ENCODE measurements at regions not wholly inside any gene's neighbourhood (a gene's known extent, or its start where the extent isn't known, plus 50 kb on each side); places are given as distances from the start of the nearest gene placed in this dataset.

DNA sequence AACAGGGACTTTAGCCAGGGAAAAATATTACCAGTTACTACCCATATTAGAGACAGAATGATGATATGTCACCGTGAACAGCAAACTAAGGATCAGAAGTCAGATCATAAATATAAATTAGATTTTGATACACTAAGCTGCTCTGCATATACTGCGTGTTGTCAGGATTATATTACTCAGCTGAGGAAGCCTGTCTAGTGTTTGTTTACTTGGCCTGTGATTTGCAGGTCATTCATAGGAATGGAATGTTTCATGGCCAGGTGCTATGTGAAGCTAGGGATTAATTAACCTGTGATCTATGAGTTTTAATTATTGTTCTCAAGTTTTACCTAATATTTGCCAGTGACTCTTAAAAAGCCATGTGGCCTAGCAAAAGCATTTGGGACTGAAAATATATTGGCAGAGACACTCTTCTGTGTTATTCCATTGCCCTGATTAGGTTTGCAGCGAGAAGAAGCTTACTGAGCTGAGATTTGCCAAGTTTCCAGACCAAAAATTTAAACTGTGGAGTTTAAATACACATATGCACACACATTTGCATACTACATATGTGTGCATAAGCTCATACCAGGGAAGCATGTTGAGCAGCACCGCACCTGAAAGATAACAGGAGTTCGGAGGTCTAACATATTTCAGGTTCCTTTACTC, 496.3 kb upstream of the GRIA1 start:
- TF ChIP-seq TCF7L2 (IDR thresholded peaks at IDR 0.05; ENCODE audit: borderline replicate concordance, low read depth, low read length) (no peak), ZBTB17 (tag by site-specific recombination; IDR thresholded peaks at IDR 0.05) (no peak), YY1 (tag by site-specific recombination; IDR thresholded peaks at IDR 0.05) (no peak), ZFP3 (tag by site-specific recombination; IDR thresholded peaks at IDR 0.05; ENCODE audit: low read depth) (no peak), ZNF121 (tag by site-specific recombination; IDR thresholded peaks at IDR 0.05) (no peak), ZNF776 (tag by site-specific recombination; IDR thresholded peaks at IDR 0.05; ENCODE audit: borderline replicate concordance) (no peak), ZNF510 (tag by site-specific recombination; IDR thresholded peaks at IDR 0.05; ENCODE audit: insufficient replicate concordance) (no peak), HOXA7 (CRISPR knock-in tag; IDR thresholded peaks at IDR 0.05; ENCODE audit: borderline replicate concordance) (no peak)
- TF ChIP-seq, protein P1, sequence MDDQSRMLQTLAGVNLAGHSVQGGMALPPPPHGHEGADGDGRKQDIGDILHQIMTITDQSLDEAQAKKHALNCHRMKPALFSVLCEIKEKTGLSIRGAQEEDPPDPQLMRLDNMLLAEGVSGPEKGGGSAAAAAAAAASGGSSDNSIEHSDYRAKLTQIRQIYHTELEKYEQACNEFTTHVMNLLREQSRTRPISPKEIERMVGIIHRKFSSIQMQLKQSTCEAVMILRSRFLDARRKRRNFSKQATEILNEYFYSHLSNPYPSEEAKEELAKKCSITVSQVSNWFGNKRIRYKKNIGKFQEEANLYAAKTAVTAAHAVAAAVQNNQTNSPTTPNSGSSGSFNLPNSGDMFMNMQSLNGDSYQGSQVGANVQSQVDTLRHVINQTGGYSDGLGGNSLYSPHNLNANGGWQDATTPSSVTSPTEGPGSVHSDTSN (CRISPR knock-in tag; IDR thresholded peaks at IDR 0.05), result no peak
- TF ChIP-seq, protein P2, sequence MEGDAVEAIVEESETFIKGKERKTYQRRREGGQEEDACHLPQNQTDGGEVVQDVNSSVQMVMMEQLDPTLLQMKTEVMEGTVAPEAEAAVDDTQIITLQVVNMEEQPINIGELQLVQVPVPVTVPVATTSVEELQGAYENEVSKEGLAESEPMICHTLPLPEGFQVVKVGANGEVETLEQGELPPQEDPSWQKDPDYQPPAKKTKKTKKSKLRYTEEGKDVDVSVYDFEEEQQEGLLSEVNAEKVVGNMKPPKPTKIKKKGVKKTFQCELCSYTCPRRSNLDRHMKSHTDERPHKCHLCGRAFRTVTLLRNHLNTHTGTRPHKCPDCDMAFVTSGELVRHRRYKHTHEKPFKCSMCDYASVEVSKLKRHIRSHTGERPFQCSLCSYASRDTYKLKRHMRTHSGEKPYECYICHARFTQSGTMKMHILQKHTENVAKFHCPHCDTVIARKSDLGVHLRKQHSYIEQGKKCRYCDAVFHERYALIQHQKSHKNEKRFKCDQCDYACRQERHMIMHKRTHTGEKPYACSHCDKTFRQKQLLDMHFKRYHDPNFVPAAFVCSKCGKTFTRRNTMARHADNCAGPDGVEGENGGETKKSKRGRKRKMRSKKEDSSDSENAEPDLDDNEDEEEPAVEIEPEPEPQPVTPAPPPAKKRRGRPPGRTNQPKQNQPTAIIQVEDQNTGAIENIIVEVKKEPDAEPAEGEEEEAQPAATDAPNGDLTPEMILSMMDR (tag by site-specific recombination; IDR thresholded peaks at IDR 0.05), result no peak
- TF ChIP-seq, protein P3, sequence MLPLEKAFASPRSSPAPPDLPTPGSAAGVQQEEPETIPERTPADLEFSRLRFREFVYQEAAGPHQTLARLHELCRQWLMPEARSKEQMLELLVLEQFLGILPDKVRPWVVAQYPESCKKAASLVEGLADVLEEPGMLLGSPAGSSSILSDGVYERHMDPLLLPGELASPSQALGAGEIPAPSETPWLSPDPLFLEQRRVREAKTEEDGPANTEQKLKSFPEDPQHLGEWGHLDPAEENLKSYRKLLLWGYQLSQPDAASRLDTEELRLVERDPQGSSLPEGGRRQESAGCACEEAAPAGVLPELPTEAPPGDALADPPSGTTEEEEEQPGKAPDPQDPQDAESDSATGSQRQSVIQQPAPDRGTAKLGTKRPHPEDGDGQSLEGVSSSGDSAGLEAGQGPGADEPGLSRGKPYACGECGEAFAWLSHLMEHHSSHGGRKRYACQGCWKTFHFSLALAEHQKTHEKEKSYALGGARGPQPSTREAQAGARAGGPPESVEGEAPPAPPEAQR (tag by site-specific recombination; IDR thresholded peaks at IDR 0.05), result no peak
